Astrocyte (in vitro differentiated cells and primary cell): ENCODE measurements at regions not wholly inside any gene's neighbourhood (a gene's known extent, or its start where the extent isn't known, plus 50 kb on each side); places are given as distances from the start of the nearest gene placed in this dataset.
A peak's percentile ranks its signal among the peaks of the same experiment; 100 is the strongest.

ENCODE experiments used
- DNase-seq: peaks from one replicate; pipeline ENCODE4 v3.0.0-alpha.2; 2010; ENCODE audit warnings: low read depth
- FAIRE-seq: peaks from 2 replicates; lab custom pipeline; 2011; peaks lifted over from hg19 to GRCh38; lab: Jason Lieb, UNC
- H2AFZ ChIP-seq: 2 replicates; pipeline ENCODE4 v1.6.0; 2012; ENCODE audit warnings: low read depth, low read length, inconsistent platforms
- H3K27ac ChIP-seq: 2 replicates; pipeline ENCODE4 v1.5.1; 2011; ENCODE audit warnings: low read depth, low read length, inconsistent platforms
- H3K27me3 ChIP-seq: 2 replicates; pipeline ENCODE4 v1.6.0; 2011; ENCODE audit warnings: low read length, inconsistent platforms; ENCODE audit not compliant: insufficient read depth
- H3K36me3 ChIP-seq: 2 replicates; pipeline ENCODE4 v1.5.1; 2011; ENCODE audit warnings: low read length, inconsistent platforms; ENCODE audit not compliant: insufficient read depth
- H3K4me1 ChIP-seq: 2 replicates; pipeline ENCODE4 v1.5.1; 2011; ENCODE audit warnings: low read length, inconsistent platforms; ENCODE audit not compliant: insufficient read depth
- H3K4me2 ChIP-seq: 2 replicates; pipeline ENCODE4 v1.6.0; 2012; ENCODE audit warnings: low read length, inconsistent platforms
- H3K4me3 ChIP-seq: 2 replicates; pipeline ENCODE4 v1.5.1; 2011; ENCODE audit warnings: low read depth, mild to moderate bottlenecking, low read length, inconsistent platforms; ENCODE audit not compliant: insufficient read depth
- H3K79me2 ChIP-seq: 2 replicates; pipeline ENCODE4 v1.6.0; 2012; ENCODE audit warnings: mild to moderate bottlenecking, low read length, inconsistent platforms; ENCODE audit not compliant: insufficient read depth
- H3K9ac ChIP-seq: 2 replicates; pipeline ENCODE4 v1.6.0; 2012; ENCODE audit warnings: mild to moderate bottlenecking, low read length, inconsistent platforms
- H3K9me3 ChIP-seq: 2 replicates; pipeline ENCODE4 v1.5.1; 2012; ENCODE audit warnings: low read depth, mild to moderate bottlenecking, low read length, inconsistent platforms; ENCODE audit not compliant: insufficient read depth
- H4K20me1 ChIP-seq: 2 replicates; pipeline ENCODE4 v1.6.0; 2012; ENCODE audit warnings: low read length, inconsistent platforms; ENCODE audit not compliant: insufficient read depth
- H3K27ac Mint-ChIP-seq: one replicate; pipeline ENCODE4 v1.8.0; 2021; ENCODE audit warnings: mild to moderate bottlenecking, mixed read lengths; ENCODE audit not compliant: unreplicated experiment
- H3K27me3 Mint-ChIP-seq: one replicate; pipeline ENCODE4 v1.8.0; 2021; ENCODE audit warnings: low read depth, mixed read lengths; ENCODE audit not compliant: unreplicated experiment
- H3K36me3 Mint-ChIP-seq: one replicate; pipeline ENCODE4 v1.8.0; 2021; ENCODE audit warnings: low read depth, mixed read lengths; ENCODE audit not compliant: unreplicated experiment
- H3K4me1 Mint-ChIP-seq: one replicate; pipeline ENCODE4 v1.8.0; 2021; ENCODE audit warnings: low read depth, mixed read lengths; ENCODE audit not compliant: unreplicated experiment
- H3K4me3 Mint-ChIP-seq: one replicate; pipeline ENCODE4 v1.8.0; 2021; ENCODE audit warnings: mild to moderate bottlenecking, moderate library complexity, mixed read lengths; ENCODE audit not compliant: unreplicated experiment
- H3K9me3 Mint-ChIP-seq: one replicate; pipeline ENCODE4 v1.8.0; 2021; ENCODE audit warnings: mild to moderate bottlenecking, mixed read lengths; ENCODE audit not compliant: unreplicated experiment
- EZH2 ChIP-seq: IDR thresholded peaks from 2 replicates; pipeline ENCODE4 v1.6.1; 2012; ENCODE audit warnings: mild to moderate bottlenecking, low read length, inconsistent platforms; ENCODE audit not compliant: insufficient read depth
- TF ChIP-seq, protein P1 (sequence below): IDR thresholded peaks from 2 replicates; pipeline ENCODE4 v1.5.1; 2011; ENCODE audit warnings: low read depth, mild to moderate bottlenecking, inconsistent platforms, low read length, moderate library complexity; ENCODE audit not compliant: insufficient read depth

DNA sequence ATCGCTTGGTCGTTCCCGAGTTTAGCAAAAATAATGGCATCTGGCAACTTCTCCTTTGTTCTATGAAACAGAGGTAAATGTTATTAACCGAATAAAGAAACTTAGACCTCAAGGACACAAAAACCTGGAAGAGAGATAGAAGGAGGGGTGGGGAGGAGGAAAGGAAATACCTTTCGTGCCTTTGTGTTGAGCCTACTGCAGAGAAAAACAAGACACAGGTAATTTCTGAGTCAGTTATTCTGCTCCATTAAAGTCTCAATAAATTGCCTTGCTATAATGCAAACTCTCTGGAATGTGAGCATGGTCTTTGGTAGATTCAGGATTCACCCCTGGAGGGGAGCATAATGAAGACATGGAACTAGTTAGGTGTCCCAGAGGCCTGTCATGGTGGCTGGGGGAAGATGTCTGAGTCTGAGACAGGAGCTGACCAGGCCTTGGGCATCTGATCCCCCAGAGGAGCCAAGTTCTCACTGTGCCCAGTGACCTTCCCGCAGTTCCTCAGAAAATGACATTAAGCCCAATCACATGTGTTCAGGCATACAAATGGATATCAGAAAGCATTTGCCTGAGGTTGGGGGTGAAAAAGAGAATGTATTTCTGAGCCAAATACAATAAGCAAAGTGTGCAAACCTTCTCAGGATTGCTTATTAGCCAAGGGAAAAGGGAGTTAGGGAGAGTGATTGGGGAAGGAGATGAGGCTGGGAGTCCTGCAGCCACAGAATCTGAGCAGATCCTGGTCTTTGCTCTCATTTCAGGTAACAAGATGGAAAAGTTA is 72.6 kb upstream of the CADM1 start:
- no peaks in the 10 kb centered on the region for H3K79me2 ChIP-seq
- H3K4me3 Mint-ChIP-seq = no peak overlapping the region
- H3K9me3 Mint-ChIP-seq = peaks cover 3% of the 10 kb centered on the region
- peaks cover 18% of the 10 kb centered on the region for H3K27me3 Mint-ChIP-seq
- no peak overlapping the region for H3K27ac ChIP-seq
- H3K36me3 ChIP-seq = no peaks in the 10 kb centered on the region
- TF ChIP-seq, protein P1, sequence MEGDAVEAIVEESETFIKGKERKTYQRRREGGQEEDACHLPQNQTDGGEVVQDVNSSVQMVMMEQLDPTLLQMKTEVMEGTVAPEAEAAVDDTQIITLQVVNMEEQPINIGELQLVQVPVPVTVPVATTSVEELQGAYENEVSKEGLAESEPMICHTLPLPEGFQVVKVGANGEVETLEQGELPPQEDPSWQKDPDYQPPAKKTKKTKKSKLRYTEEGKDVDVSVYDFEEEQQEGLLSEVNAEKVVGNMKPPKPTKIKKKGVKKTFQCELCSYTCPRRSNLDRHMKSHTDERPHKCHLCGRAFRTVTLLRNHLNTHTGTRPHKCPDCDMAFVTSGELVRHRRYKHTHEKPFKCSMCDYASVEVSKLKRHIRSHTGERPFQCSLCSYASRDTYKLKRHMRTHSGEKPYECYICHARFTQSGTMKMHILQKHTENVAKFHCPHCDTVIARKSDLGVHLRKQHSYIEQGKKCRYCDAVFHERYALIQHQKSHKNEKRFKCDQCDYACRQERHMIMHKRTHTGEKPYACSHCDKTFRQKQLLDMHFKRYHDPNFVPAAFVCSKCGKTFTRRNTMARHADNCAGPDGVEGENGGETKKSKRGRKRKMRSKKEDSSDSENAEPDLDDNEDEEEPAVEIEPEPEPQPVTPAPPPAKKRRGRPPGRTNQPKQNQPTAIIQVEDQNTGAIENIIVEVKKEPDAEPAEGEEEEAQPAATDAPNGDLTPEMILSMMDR = no peak
- no peaks in the 10 kb centered on the region for H4K20me1 ChIP-seq
- H3K4me3 ChIP-seq = no peak overlapping the region
- no peak overlapping the region for H2AFZ ChIP-seq
- H3K4me1 Mint-ChIP-seq = peaks cover 30% of the 10 kb centered on the region
- no peak overlapping the region for H3K4me2 ChIP-seq
- H3K27me3 ChIP-seq = peaks cover 5% of the 10 kb centered on the region
- H3K9me3 ChIP-seq = no peaks in the 10 kb centered on the region
- FAIRE-seq (no peak), DNase-seq (peak; percentile 26)
- H3K27ac Mint-ChIP-seq = no peak overlapping the region
- H3K36me3 Mint-ChIP-seq = no peaks in the 10 kb centered on the region
- H3K4me1 ChIP-seq = no peaks in the 10 kb centered on the region
- H3K9ac ChIP-seq = no peak overlapping the region

DNA sequence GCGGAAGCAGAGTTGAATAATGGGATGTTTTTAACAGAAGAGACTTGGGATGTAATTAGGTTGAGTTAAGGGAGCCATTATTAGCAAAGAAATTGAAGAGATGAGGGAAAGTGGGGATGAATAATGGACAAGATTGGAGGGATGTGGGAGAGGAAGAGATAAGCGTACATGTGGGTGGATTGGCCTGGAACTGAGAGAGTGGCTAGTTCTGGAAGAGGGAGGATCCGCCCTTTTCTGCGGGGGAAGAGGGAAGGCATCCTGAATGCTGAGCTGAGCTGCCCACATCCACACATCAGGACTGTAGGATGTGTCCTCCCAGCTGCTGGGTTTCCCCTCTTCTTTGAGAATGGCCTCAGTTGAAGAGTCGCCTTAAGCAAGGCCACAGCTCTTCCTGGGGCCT is 68.3 kb upstream of the CADM1 start:
- Mint-ChIP-seq H3K4me1 (peaks cover 7% of the 10 kb centered on the region), H3K27me3 (peaks cover 12% of the 10 kb centered on the region), H3K36me3 (no peaks in the 10 kb centered on the region), H3K4me3 (no peak overlapping the region), H3K27ac (no peak overlapping the region), H3K9me3 (peaks cover 3% of the 10 kb centered on the region)
- peaks cover 4% of the 10 kb centered on the region for H3K27me3 ChIP-seq
- FAIRE-seq (no peak), DNase-seq (no peak)
- H4K20me1 ChIP-seq = no peaks in the 10 kb centered on the region
- H3K36me3 ChIP-seq = no peaks in the 10 kb centered on the region
- H3K9ac ChIP-seq = no peak overlapping the region
- TF ChIP-seq, protein P1 = no peak
- no peak for TF ChIP-seq EZH2
- H3K27ac ChIP-seq = no peak overlapping the region
- no peak overlapping the region for H2AFZ ChIP-seq
- no peaks in the 10 kb centered on the region for H3K9me3 ChIP-seq
- H3K4me3 ChIP-seq = no peak overlapping the region
- no peaks in the 10 kb centered on the region for H3K79me2 ChIP-seq
- H3K4me2 ChIP-seq = no peak overlapping the region
- no peaks in the 10 kb centered on the region for H3K4me1 ChIP-seq

DNA sequence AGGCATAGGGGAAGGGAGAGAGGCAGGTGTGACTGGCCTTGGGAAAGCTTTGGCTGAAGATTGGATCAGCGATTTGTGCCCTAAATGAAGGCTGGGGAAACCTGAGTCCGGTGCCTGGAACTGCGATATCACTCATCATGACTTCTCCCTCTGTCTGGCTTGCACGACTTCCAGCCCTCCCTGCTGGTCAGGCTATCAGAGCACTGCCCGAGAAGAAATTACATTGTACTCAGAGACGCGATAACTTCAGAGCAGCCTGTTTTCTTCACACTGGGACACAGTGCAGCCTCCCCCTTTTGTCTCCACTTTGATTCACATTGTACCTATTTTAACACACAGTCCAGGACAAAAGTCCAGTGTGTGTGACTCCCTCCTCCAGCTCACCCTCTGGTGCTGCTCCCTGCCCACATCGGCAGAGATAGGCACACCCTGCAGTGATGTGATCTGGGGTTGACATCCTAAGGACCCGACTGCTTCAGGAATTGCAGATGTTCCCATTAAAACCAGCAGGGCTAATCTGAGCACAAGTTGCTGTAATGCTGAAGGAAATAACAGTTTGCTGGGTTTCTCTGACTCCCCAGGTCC is 62.1 kb upstream of the CADM1 start:
- no peaks in the 10 kb centered on the region for H3K27me3 ChIP-seq
- FAIRE-seq (no peak), DNase-seq (no peak)
- H3K9ac ChIP-seq = no peak overlapping the region
- Mint-ChIP-seq H3K27ac (no peak overlapping the region), H3K4me3 (no peak overlapping the region), H3K36me3 (no peaks in the 10 kb centered on the region), H3K27me3 (peaks cover 17% of the 10 kb centered on the region), H3K9me3 (peaks cover 7% of the 10 kb centered on the region), H3K4me1 (peaks cover 9% of the 10 kb centered on the region)
- TF ChIP-seq EZH2 = no peak
- TF ChIP-seq, protein P1 = no peak
- no peaks in the 10 kb centered on the region for H3K9me3 ChIP-seq
- no peaks in the 10 kb centered on the region for H3K36me3 ChIP-seq
- H2AFZ ChIP-seq = no peak overlapping the region
- no peak overlapping the region for H3K27ac ChIP-seq
- no peak overlapping the region for H3K4me3 ChIP-seq
- H4K20me1 ChIP-seq = no peaks in the 10 kb centered on the region
- no peaks in the 10 kb centered on the region for H3K79me2 ChIP-seq
- no peak overlapping the region for H3K4me2 ChIP-seq
- no peaks in the 10 kb centered on the region for H3K4me1 ChIP-seq
